ENCODE measurements at regions not wholly inside any gene's neighbourhood (a gene's known extent, or its start where the extent isn't known, plus 50 kb on each side); places are given as distances from the start of the nearest gene placed in this dataset.

GRCh38 chr2:852168-852567 is 98.5 kb upstream of the SNTG2 start:
- Histone ChIP-seq H3K9me3 (ENCODE audit: control insufficient read depth in 2 of 2, low read length in 2 of 2) (no peaks in the 10 kb centered on the region), H3K27ac (ENCODE audit: low read depth in 2 of 2, low read length in 2 of 2) (no peak overlapping the region), H3K27me3 (ENCODE audit: control insufficient read depth in 2 of 2, insufficient read depth in 2 of 2, low read length in 2 of 2) (no peaks in the 10 kb centered on the region), H3K36me3 (ENCODE audit: control insufficient read depth in 2 of 2, insufficient read depth in 2 of 2, low read length in 2 of 2) (no peaks in the 10 kb centered on the region), H3K4me3 (ENCODE audit: low read length in 2 of 2) (no peak overlapping the region), H3K4me1 (ENCODE audit: control insufficient read depth in 2 of 2, insufficient read depth in 2 of 2, low read length in 2 of 2) (no peaks in the 10 kb centered on the region), H3K9ac (ENCODE audit: low read depth in 1 of 2, low read length in 2 of 2) (no peak overlapping the region)

DNA sequence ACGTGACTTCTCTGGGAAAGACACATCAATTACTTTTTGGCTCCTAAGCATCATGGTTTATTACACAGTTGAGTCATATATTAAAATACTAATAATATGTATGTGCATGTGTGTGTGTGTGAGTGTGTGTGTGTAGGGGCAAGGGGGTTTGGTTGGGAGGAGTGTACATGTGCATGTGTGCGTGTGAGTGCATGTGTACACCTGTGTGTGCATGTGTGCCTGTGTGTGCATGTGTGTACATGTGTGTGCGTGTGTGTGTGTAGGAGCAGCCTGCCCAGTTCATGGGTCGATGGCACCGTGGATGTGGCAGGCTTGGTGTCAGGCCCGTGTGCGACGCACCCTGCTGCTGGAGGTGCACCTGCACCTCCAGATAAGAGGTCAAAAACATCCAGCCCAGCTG is 99.0 kb upstream of the SNTG2 start:
- Histone ChIP-seq H3K27ac (ENCODE audit: low read depth in 2 of 2, low read length in 2 of 2) (no peak overlapping the region), H3K4me3 (ENCODE audit: low read length in 2 of 2) (no peak overlapping the region), H3K9me3 (ENCODE audit: control insufficient read depth in 2 of 2, low read length in 2 of 2) (no peaks in the 10 kb centered on the region), H3K9ac (ENCODE audit: low read depth in 1 of 2, low read length in 2 of 2) (no peak overlapping the region), H3K4me1 (ENCODE audit: control insufficient read depth in 2 of 2, insufficient read depth in 2 of 2, low read length in 2 of 2) (no peaks in the 10 kb centered on the region), H3K27me3 (ENCODE audit: control insufficient read depth in 2 of 2, insufficient read depth in 2 of 2, low read length in 2 of 2) (no peaks in the 10 kb centered on the region), H3K36me3 (ENCODE audit: control insufficient read depth in 2 of 2, insufficient read depth in 2 of 2, low read length in 2 of 2) (no peaks in the 10 kb centered on the region)

GRCh38 chr2:851078-851477 is 99.6 kb upstream of the SNTG2 start:
- Histone ChIP-seq H3K27ac (ENCODE audit: low read depth in 2 of 2, low read length in 2 of 2) (no peak overlapping the region), H3K27me3 (ENCODE audit: control insufficient read depth in 2 of 2, insufficient read depth in 2 of 2, low read length in 2 of 2) (no peaks in the 10 kb centered on the region), H3K9me3 (ENCODE audit: control insufficient read depth in 2 of 2, low read length in 2 of 2) (no peaks in the 10 kb centered on the region), H3K36me3 (ENCODE audit: control insufficient read depth in 2 of 2, insufficient read depth in 2 of 2, low read length in 2 of 2) (no peaks in the 10 kb centered on the region), H3K4me1 (ENCODE audit: control insufficient read depth in 2 of 2, insufficient read depth in 2 of 2, low read length in 2 of 2) (no peaks in the 10 kb centered on the region), H3K9ac (ENCODE audit: low read depth in 1 of 2, low read length in 2 of 2) (no peak overlapping the region), H3K4me3 (ENCODE audit: low read length in 2 of 2) (no peak overlapping the region)

GRCh38 chr2:850429-850828 is 100.2 kb upstream of the SNTG2 start:
- H3K27ac ChIP-seq (ENCODE audit: low read depth in 2 of 2, low read length in 2 of 2), result no peak overlapping the region
- H3K27me3 ChIP-seq (ENCODE audit: control insufficient read depth in 2 of 2, insufficient read depth in 2 of 2, low read length in 2 of 2), result no peaks in the 10 kb centered on the region
- no peak overlapping the region for H3K9ac ChIP-seq (ENCODE audit: low read depth in 1 of 2, low read length in 2 of 2)
- no peaks in the 10 kb centered on the region for H3K36me3 ChIP-seq (ENCODE audit: control insufficient read depth in 2 of 2, insufficient read depth in 2 of 2, low read length in 2 of 2)
- H3K9me3 ChIP-seq (ENCODE audit: control insufficient read depth in 2 of 2, low read length in 2 of 2), result no peaks in the 10 kb centered on the region
- no peaks in the 10 kb centered on the region for H3K4me1 ChIP-seq (ENCODE audit: control insufficient read depth in 2 of 2, insufficient read depth in 2 of 2, low read length in 2 of 2)
- no peak overlapping the region for H3K4me3 ChIP-seq (ENCODE audit: low read length in 2 of 2)

DNA sequence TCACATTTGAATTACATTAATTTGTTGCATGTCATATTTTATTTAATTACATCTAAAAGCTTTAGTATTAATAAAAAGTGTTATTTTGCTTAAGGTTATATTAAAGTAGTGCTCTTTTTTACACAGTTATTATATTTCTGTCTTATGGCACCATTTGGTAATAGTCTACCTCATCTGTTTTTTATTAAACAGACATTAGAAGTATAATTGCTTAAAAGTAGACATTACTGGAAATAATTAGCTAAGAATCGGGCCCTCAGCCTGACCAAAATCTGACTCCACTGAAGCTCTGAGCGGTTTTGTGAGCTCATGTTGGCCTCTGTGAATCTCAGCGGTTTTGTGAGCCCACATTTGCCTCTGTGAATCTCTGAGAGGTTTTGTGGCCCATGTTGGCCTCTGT is 102.5 kb upstream of the SNTG2 start:
- Histone ChIP-seq H3K9ac (ENCODE audit: low read depth in 1 of 2, low read length in 2 of 2) (no peak overlapping the region), H3K36me3 (ENCODE audit: control insufficient read depth in 2 of 2, insufficient read depth in 2 of 2, low read length in 2 of 2) (no peaks in the 10 kb centered on the region), H3K4me1 (ENCODE audit: control insufficient read depth in 2 of 2, insufficient read depth in 2 of 2, low read length in 2 of 2) (no peaks in the 10 kb centered on the region), H3K27ac (ENCODE audit: low read depth in 2 of 2, low read length in 2 of 2) (no peak overlapping the region), H3K4me3 (ENCODE audit: low read length in 2 of 2) (no peak overlapping the region), H3K27me3 (ENCODE audit: control insufficient read depth in 2 of 2, insufficient read depth in 2 of 2, low read length in 2 of 2) (no peaks in the 10 kb centered on the region), H3K9me3 (ENCODE audit: control insufficient read depth in 2 of 2, low read length in 2 of 2) (no peaks in the 10 kb centered on the region)

- no peak overlapping the region for H3K27ac ChIP-seq (ENCODE audit: low read depth in 2 of 2, low read length in 2 of 2)
- no peak overlapping the region for H3K9ac ChIP-seq (ENCODE audit: low read depth in 1 of 2, low read length in 2 of 2)
- no peaks in the 10 kb centered on the region for H3K27me3 ChIP-seq (ENCODE audit: control insufficient read depth in 2 of 2, insufficient read depth in 2 of 2, low read length in 2 of 2)
- H3K36me3 ChIP-seq (ENCODE audit: control insufficient read depth in 2 of 2, insufficient read depth in 2 of 2, low read length in 2 of 2), result no peaks in the 10 kb centered on the region
- H3K4me1 ChIP-seq (ENCODE audit: control insufficient read depth in 2 of 2, insufficient read depth in 2 of 2, low read length in 2 of 2), result no peaks in the 10 kb centered on the region
- H3K4me3 ChIP-seq (ENCODE audit: low read length in 2 of 2), result no peak overlapping the region
- no peaks in the 10 kb centered on the region for H3K9me3 ChIP-seq (ENCODE audit: control insufficient read depth in 2 of 2, low read length in 2 of 2)
Measured at GRCh38 chr2:847669-848068, 103.0 kb upstream of the SNTG2 start.

DNA sequence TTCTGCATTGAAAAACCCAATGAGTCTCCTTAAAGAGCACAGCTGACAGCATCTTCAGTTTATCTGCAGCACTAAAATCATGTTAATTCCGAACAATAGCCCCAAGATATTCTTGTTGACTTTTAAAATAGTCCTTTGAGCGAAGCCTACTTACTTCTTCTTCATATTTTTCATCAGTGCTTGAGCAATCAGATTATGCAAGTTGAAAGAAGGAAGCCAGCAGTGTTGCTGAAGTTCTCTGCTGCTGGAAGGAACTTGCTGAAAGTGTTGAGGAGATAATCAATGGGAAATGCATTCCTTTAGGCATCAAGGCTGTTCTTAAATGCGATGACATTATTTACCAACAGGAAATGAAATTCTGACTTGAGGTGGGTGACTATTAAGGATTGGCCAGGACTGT is 105.9 kb upstream of the SNTG2 start:
- Histone ChIP-seq H3K4me3 (ENCODE audit: low read length in 2 of 2) (no peak overlapping the region), H3K9ac (ENCODE audit: low read depth in 1 of 2, low read length in 2 of 2) (no peak overlapping the region), H3K27ac (ENCODE audit: low read depth in 2 of 2, low read length in 2 of 2) (no peak overlapping the region), H3K27me3 (ENCODE audit: control insufficient read depth in 2 of 2, insufficient read depth in 2 of 2, low read length in 2 of 2) (no peaks in the 10 kb centered on the region), H3K9me3 (ENCODE audit: control insufficient read depth in 2 of 2, low read length in 2 of 2) (no peaks in the 10 kb centered on the region), H3K36me3 (ENCODE audit: control insufficient read depth in 2 of 2, insufficient read depth in 2 of 2, low read length in 2 of 2) (no peaks in the 10 kb centered on the region), H3K4me1 (ENCODE audit: control insufficient read depth in 2 of 2, insufficient read depth in 2 of 2, low read length in 2 of 2) (no peaks in the 10 kb centered on the region)

DNA sequence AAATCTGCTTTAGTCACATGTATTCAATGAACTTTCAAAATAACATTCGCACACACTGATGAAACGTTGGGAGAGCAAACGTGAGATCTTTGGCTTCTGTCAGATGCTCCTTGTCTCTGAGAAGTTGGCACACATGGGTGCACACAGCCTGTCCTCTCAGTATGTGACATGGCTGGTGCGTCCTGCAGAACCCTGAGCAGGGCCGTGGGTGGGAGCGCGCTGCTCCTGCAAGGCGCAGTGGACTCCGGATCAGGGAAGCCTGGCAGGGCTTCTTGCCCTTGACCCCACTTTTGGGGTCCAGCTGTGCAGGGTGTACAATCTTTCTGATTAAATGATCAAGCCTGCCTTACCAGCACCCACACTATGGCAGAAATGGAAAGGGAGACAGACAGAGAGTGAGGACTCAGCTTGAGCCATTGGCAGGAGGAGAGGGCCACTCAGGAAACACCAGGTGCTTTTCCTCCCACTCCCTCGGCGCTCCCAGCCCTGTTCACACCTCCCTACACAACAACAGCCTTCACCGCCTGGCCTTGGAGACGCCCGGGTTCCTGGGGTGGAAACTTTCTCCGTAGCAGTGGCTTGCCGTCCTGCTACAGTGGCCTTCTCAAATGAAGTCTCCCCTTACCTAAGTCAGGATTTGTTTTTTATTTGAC is 108.4 kb upstream of the SNTG2 start:
- H3K27me3 ChIP-seq (ENCODE audit: control insufficient read depth in 2 of 2, insufficient read depth in 2 of 2, low read length in 2 of 2), result no peaks in the 10 kb centered on the region
- no peak overlapping the region for H3K9ac ChIP-seq (ENCODE audit: low read depth in 1 of 2, low read length in 2 of 2)
- H3K4me1 ChIP-seq (ENCODE audit: control insufficient read depth in 2 of 2, insufficient read depth in 2 of 2, low read length in 2 of 2), result no peaks in the 10 kb centered on the region
- H3K36me3 ChIP-seq (ENCODE audit: control insufficient read depth in 2 of 2, insufficient read depth in 2 of 2, low read length in 2 of 2), result no peaks in the 10 kb centered on the region
- H3K9me3 ChIP-seq (ENCODE audit: control insufficient read depth in 2 of 2, low read length in 2 of 2), result no peaks in the 10 kb centered on the region
- no peak overlapping the region for H3K27ac ChIP-seq (ENCODE audit: low read depth in 2 of 2, low read length in 2 of 2)
- H3K4me3 ChIP-seq (ENCODE audit: low read length in 2 of 2), result no peak overlapping the region

- Histone ChIP-seq H3K9me3 (ENCODE audit: control insufficient read depth in 2 of 2, low read length in 2 of 2) (no peaks in the 10 kb centered on the region), H3K9ac (ENCODE audit: low read depth in 1 of 2, low read length in 2 of 2) (no peak overlapping the region), H3K27ac (ENCODE audit: low read depth in 2 of 2, low read length in 2 of 2) (no peak overlapping the region), H3K4me1 (ENCODE audit: control insufficient read depth in 2 of 2, insufficient read depth in 2 of 2, low read length in 2 of 2) (no peaks in the 10 kb centered on the region), H3K36me3 (ENCODE audit: control insufficient read depth in 2 of 2, insufficient read depth in 2 of 2, low read length in 2 of 2) (no peaks in the 10 kb centered on the region), H3K27me3 (ENCODE audit: control insufficient read depth in 2 of 2, insufficient read depth in 2 of 2, low read length in 2 of 2) (no peaks in the 10 kb centered on the region), H3K4me3 (ENCODE audit: low read length in 2 of 2) (no peak overlapping the region)
Measured at GRCh38 chr2:841036-841435, 109.6 kb upstream of the SNTG2 start.

GRCh38 chr2:834233-834632 is 116.4 kb upstream of the SNTG2 start:
- H3K9me3 ChIP-seq (ENCODE audit: control insufficient read depth in 2 of 2, low read length in 2 of 2), result no peaks in the 10 kb centered on the region
- no peak overlapping the region for H3K27ac ChIP-seq (ENCODE audit: low read depth in 2 of 2, low read length in 2 of 2)
- H3K27me3 ChIP-seq (ENCODE audit: control insufficient read depth in 2 of 2, insufficient read depth in 2 of 2, low read length in 2 of 2), result no peaks in the 10 kb centered on the region
- H3K9ac ChIP-seq (ENCODE audit: low read depth in 1 of 2, low read length in 2 of 2), result no peak overlapping the region
- H3K36me3 ChIP-seq (ENCODE audit: control insufficient read depth in 2 of 2, insufficient read depth in 2 of 2, low read length in 2 of 2), result no peaks in the 10 kb centered on the region
- no peak overlapping the region for H3K4me3 ChIP-seq (ENCODE audit: low read length in 2 of 2)
- peaks cover 0 to 3% of the 10 kb centered on the region in 2 donors for H3K4me1 ChIP-seq (ENCODE audit: control insufficient read depth in 2 of 2, insufficient read depth in 2 of 2, low read length in 2 of 2)

GRCh38 chr2:833180-833579 is 117.5 kb upstream of the SNTG2 start:
- Histone ChIP-seq H3K27ac (ENCODE audit: low read depth in 2 of 2, low read length in 2 of 2) (no peak overlapping the region), H3K4me3 (ENCODE audit: low read length in 2 of 2) (no peak overlapping the region), H3K9ac (ENCODE audit: low read depth in 1 of 2, low read length in 2 of 2) (no peak overlapping the region), H3K9me3 (ENCODE audit: control insufficient read depth in 2 of 2, low read length in 2 of 2) (no peaks in the 10 kb centered on the region), H3K27me3 (ENCODE audit: control insufficient read depth in 2 of 2, insufficient read depth in 2 of 2, low read length in 2 of 2) (no peaks in the 10 kb centered on the region), H3K4me1 (ENCODE audit: control insufficient read depth in 2 of 2, insufficient read depth in 2 of 2, low read length in 2 of 2) (peaks cover 0 to 3% of the 10 kb centered on the region in 2 donors), H3K36me3 (ENCODE audit: control insufficient read depth in 2 of 2, insufficient read depth in 2 of 2, low read length in 2 of 2) (no peaks in the 10 kb centered on the region)

Data from mucosa of rectum (tissue), 2 donors.